ENCODE measurements at regions not wholly inside any gene's neighbourhood (a gene's known extent, or its start where the extent isn't known, plus 50 kb on each side); places are given as distances from the start of the nearest gene placed in this dataset.
"Not testable (repeated sequence)": the region's sequence is repeated elsewhere in the genome, so short reads cannot be mapped to it uniquely, and the experiment has no call there.

GRCh38 chr1:90864681-90865080 lies 147.6 kb upstream of the BARHL2 start:
- no peak for DNase-seq

- no peak for DNase-seq
Observed at GRCh38 chr1:90862782-90863181, 145.7 kb upstream of the BARHL2 start.

- not testable (repeated sequence) for DNase-seq
Observed at GRCh38 chr1:90861421-90861820, 144.3 kb upstream of the BARHL2 start.

- no peak for DNase-seq
Observed at GRCh38 chr1:90856463-90857007, 139.4 kb upstream of the BARHL2 start.

- no peak for DNase-seq
Observed at GRCh38 chr1:90854397-90854924, 137.4 kb upstream of the BARHL2 start.

- DNase-seq = peak; percentile 28
Observed at GRCh38 chr1:90851711-90852050, 134.6 kb upstream of the BARHL2 start.

- DNase-seq = peak; percentile 82
Observed at GRCh38 chr1:90850898-90851710, 134.0 kb upstream of the BARHL2 start.

GRCh38 chr1:90850181-90850897 lies 133.2 kb upstream of the BARHL2 start:
- DNase-seq = no peak

GRCh38 chr1:90841473-90841872 lies 124.4 kb upstream of the BARHL2 start:
- peak; percentile 15 for DNase-seq

GRCh38 chr1:90840352-90840751 lies 123.2 kb upstream of the BARHL2 start:
- DNase-seq = peak; percentile 12

GRCh38 chr1:90839323-90839722 lies 122.2 kb upstream of the BARHL2 start:
- no peak for DNase-seq

GRCh38 chr1:90838720-90839119 lies 121.6 kb upstream of the BARHL2 start:
- DNase-seq = no peak

GRCh38 chr1:90837420-90837819 lies 120.3 kb upstream of the BARHL2 start:
- DNase-seq = peak; percentile 36

- peak; percentile 59 for DNase-seq
Observed at GRCh38 chr1:90836345-90836679, 119.2 kb upstream of the BARHL2 start.

- peak; percentile 58 for DNase-seq
Observed at GRCh38 chr1:90835661-90836344, 118.7 kb upstream of the BARHL2 start.

GRCh38 chr1:90834886-90835660 lies 118.0 kb upstream of the BARHL2 start:
- peak; percentile 62 for DNase-seq

GRCh38 chr1:90834354-90834885 lies 117.3 kb upstream of the BARHL2 start:
- peak; percentile 54 for DNase-seq

- DNase-seq = no peak
Observed at GRCh38 chr1:90833466-90834110, 116.5 kb upstream of the BARHL2 start.

GRCh38 chr1:90831910-90832309 lies 114.8 kb upstream of the BARHL2 start:
- DNase-seq = peak; percentile 13

GRCh38 chr1:90826834-90827233 lies 109.7 kb upstream of the BARHL2 start:
- no peak for DNase-seq

GRCh38 chr1:90826024-90826423 lies 108.9 kb upstream of the BARHL2 start:
- no peak for DNase-seq

Data from right kidney (tissue), 1 donor.